GM10248 (cell line): ENCODE measurements at regions not wholly inside any gene's neighbourhood (a gene's known extent, or its start where the extent isn't known, plus 50 kb on each side); places are given as distances from the start of the nearest gene placed in this dataset.
"Not testable (repeated sequence)": the region's sequence is repeated elsewhere in the genome, so short reads cannot be mapped to it uniquely, and the experiment has no call there.

Experiments
- CTCF ChIA-PET: fragments of 300-600 bp; sonication (Branson Sonifier 250); formaldehyde crosslinking; extraction: SDS; loops from one replicate; lab custom pipeline; 2021; ENCODE audit warnings: antibody characterized with exemption; lab: Yijun Ruan, JAX
- POLR2A ChIA-PET: fragments of 350-650 bp; sonication (Branson Sonifier 250); formaldehyde crosslinking; extraction: SDS; loops from one replicate; lab custom pipeline; 2020; ENCODE audit warnings: antibody characterized with exemption; lab: Yijun Ruan, JAX
- DNase-seq: peaks from one replicate; pipeline ENCODE4 v3.0.0; 2012; ENCODE audit errors: extremely low spot score
- TF ChIP-seq, protein P1 (sequence below): IDR thresholded peaks from 2 replicates; pipeline ENCODE4 v1.5.1; 2012; ENCODE audit warnings: mild to moderate bottlenecking, low read depth; ENCODE audit errors: extremely low read depth, missing control alignments, control extremely low read depth

- CTCF ChIA-PET, result interaction anchor here (1.0 kb wide), 1 partner anchor 44 kb away, joined by 3 read pairs; no protein-coding TSS in a partner anchor
- POLR2A ChIA-PET, result no interaction called here
- TF ChIP-seq, protein P1, sequence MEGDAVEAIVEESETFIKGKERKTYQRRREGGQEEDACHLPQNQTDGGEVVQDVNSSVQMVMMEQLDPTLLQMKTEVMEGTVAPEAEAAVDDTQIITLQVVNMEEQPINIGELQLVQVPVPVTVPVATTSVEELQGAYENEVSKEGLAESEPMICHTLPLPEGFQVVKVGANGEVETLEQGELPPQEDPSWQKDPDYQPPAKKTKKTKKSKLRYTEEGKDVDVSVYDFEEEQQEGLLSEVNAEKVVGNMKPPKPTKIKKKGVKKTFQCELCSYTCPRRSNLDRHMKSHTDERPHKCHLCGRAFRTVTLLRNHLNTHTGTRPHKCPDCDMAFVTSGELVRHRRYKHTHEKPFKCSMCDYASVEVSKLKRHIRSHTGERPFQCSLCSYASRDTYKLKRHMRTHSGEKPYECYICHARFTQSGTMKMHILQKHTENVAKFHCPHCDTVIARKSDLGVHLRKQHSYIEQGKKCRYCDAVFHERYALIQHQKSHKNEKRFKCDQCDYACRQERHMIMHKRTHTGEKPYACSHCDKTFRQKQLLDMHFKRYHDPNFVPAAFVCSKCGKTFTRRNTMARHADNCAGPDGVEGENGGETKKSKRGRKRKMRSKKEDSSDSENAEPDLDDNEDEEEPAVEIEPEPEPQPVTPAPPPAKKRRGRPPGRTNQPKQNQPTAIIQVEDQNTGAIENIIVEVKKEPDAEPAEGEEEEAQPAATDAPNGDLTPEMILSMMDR, result no peak
- no peak for DNase-seq
Observed at GRCh38 chr2:236831698-236832097, 254.0 kb upstream of the COPS8 start.

DNA sequence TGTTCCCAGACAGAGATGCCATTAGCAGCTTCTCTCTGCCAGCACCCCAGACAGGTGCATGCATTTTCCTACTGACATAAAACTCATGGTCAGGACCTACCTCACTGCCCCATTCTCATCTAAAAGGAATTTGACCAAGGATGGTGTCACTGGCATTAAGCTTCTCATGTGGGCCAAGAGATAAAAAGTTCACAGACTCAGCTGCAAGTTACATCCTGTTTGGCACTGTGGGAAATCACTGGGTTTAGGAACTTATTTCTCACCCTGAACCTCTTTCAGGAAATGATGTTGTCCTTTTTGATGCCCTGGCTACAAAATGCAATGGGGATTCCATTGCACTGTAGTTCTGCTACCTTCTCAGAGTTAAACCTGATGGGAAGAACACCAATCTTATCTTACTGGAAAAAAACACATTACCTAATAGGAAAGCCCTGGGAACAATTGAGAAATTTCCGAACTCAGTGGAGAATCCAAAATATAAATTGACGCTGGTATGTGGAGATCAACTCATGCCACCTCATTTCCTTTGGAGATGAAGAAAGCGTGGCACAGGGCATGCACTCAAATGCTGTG is 252.1 kb upstream of the COPS8 start:
- ChIA-PET POLR2A (no interaction called here), CTCF (no interaction called here)
- no peak for DNase-seq
- TF ChIP-seq, protein P1, result no peak

GRCh38 chr2:236834284-236834683 is 251.4 kb upstream of the COPS8 start:
- ChIA-PET POLR2A (no interaction called here), CTCF (no interaction called here)
- no peak for DNase-seq
- TF ChIP-seq, protein P1, result no peak

GRCh38 chr2:236835307-236836024 is 250.2 kb upstream of the COPS8 start:
- TF ChIP-seq, protein P1, result no peak
- DNase-seq, result no peak
- POLR2A ChIA-PET, result no interaction called here
- CTCF ChIA-PET, result no interaction called here

DNA sequence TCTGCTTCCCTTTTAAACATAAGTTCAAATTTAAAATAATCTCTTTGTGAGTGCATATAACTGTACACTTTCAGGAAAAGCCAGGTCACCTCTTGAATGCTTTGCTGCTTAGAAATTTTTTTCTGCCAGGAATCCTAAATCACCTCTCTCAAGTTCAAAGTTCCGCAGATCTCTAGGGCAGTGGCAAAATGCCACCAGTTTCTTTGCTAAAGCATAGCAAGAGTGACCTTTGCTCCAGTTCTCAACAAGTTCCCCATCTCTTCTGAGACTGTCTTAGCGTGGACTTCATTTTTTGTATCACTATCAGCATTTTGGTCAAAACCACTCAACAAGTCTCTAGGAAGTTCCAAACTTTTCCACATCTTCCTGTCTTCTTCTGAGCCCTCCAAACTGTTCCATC is 249.7 kb upstream of the COPS8 start:
- DNase-seq, POLR2A ChIA-PET, CTCF ChIA-PET: not testable (repeated sequence)

GRCh38 chr2:236840215-236840614 is 245.5 kb upstream of the COPS8 start:
- DNase-seq, result no peak
- ChIA-PET CTCF (interaction anchor here (0.8 to 1.6 kb wide), 3 partner anchors 9 to 116 kb away, joined by 3 to 4 read pairs (median 3); no protein-coding TSS in a partner anchor), POLR2A (no interaction called here)
- TF ChIP-seq, protein P1, result no peak

DNA sequence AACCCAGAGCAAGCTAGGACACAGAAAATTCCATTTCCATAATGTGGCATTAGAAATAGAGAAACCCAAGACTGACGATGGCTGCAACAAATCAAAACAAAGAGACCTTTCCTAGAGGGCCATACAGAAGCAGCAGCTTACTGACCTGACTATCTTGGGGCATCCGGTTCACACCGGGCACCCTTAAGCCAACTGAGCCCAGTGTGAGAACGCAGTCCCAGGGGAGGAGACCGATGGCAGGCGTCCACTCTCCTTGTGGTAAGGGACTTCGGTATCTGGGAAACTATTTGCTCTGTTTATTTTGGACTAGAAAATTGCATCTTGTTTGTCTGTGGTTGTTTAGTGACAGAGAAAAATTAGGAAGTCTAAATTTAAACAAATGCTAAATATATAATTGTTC is 244.8 kb upstream of the COPS8 start:
- CTCF ChIA-PET, result interaction anchor here (1.4 to 1.6 kb wide), 2 partner anchors 9 to 115 kb away, joined by 3 to 4 read pairs; no protein-coding TSS in a partner anchor
- POLR2A ChIA-PET, result no interaction called here
- TF ChIP-seq, protein P1, result no peak
- DNase-seq, result no peak
